GM12878 (cell line): ENCODE measurements at regions not wholly inside any gene's neighbourhood (a gene's known extent, or its start where the extent isn't known, plus 50 kb on each side); places are given as distances from the start of the nearest gene placed in this dataset.

Experiments
- ATAC-seq: fragments of 200-7000 bp; cut with Tn5 transposase; 3 replicates; pipeline ENCODE4 v1.9.1; 2020; ENCODE audit warnings: mild to moderate bottlenecking, moderate library complexity
- BruUV-seq: library from RNA; stranded (reverse); fragments of 400-500 nt; replicated peaks from 2 replicates; lab custom pipeline; 2021; lab: Mats Ljungman, UMichigan
- CTCF ChIA-PET: fragments of 300-600 bp; sonication (Branson Sonifier 250); formaldehyde crosslinking; extraction: SDS; loops from one replicate; lab custom pipeline; 2021; ENCODE audit warnings: inconsistent platforms; lab: Yijun Ruan, JAX
- POLR2A ChIA-PET: fragments of 350-600 bp; formaldehyde crosslinking; extraction: SDS; loops from one replicate; lab custom pipeline; 2021; ENCODE audit warnings: inconsistent platforms; lab: Charles Lee
- RAD21 ChIA-PET: fragments of 300-600 bp; sonication (Branson Sonifier 250); formaldehyde crosslinking; loops from one replicate; lab custom pipeline; 2023; ENCODE audit warnings: antibody characterized with exemption; ENCODE audit not compliant: unreplicated experiment; lab: Charles Lee
- SMC1A ChIA-PET: fragments of 300-600 bp; sonication (Branson Sonifier 250); formaldehyde crosslinking; loops from one replicate; lab custom pipeline; 2023; ENCODE audit not compliant: unreplicated experiment, uncharacterized antibody; lab: Charles Lee
- DNase-seq: peaks from one replicate; pipeline ENCODE4 v3.0.0-alpha.2; 2011; ENCODE audit warnings: low read depth, low spot score
- FAIRE-seq: peaks from 3 replicates; lab custom pipeline; 2011; peaks lifted over from hg19 to GRCh38; lab: Jason Lieb, UNC
- H2AFZ ChIP-seq: 2 replicates; pipeline ENCODE4 v1.6.0; 2011; ENCODE audit warnings: low read depth, low read length, control low read depth; ENCODE audit not compliant: control insufficient read depth
- H3K27ac ChIP-seq: 2 replicates; pipeline ENCODE4 v1.5.1; 2011; ENCODE audit warnings: control low read depth; ENCODE audit not compliant: control insufficient read depth, insufficient read depth
- H3K27me3 ChIP-seq, 2 experiments: replicated peaks in 1 of 2; 2 replicates each; pipeline versions ENCODE4 v1.6.0 to v1.6.1; 2011; ENCODE audit warnings: low read length in 1 of 2; ENCODE audit not compliant: control insufficient read depth in 2 of 2, insufficient read depth in 2 of 2
- H3K36me3 ChIP-seq, 2 experiments: 2 replicates each; pipeline ENCODE4 v1.5.1; 2011; ENCODE audit warnings: low read length in 1 of 2; ENCODE audit not compliant: control insufficient read depth in 2 of 2, insufficient read depth in 2 of 2
- H3K4me1 ChIP-seq: 2 replicates; pipeline ENCODE4 v1.6.1; 2011; ENCODE audit warnings: mild to moderate bottlenecking, low read length, moderate library complexity, mixed read lengths; ENCODE audit not compliant: control insufficient read depth, insufficient read depth
- H3K4me2 ChIP-seq: 2 replicates; pipeline ENCODE4 v1.6.0; 2011; ENCODE audit warnings: control low read depth; ENCODE audit not compliant: control insufficient read depth, insufficient read depth
- H3K4me3 ChIP-seq: fragments of 200-600 bp; sonication (generic); 2 replicates; pipeline ENCODE4 v1.5.1; 2016
- H3K79me2 ChIP-seq: 2 replicates; pipeline ENCODE4 v1.6.0; 2011; ENCODE audit warnings: low read length; ENCODE audit not compliant: control insufficient read depth, insufficient read depth
- H3K9ac ChIP-seq: 2 replicates; pipeline ENCODE4 v1.8.0; 2011; ENCODE audit warnings: low read length, control low read depth, mixed read lengths; ENCODE audit not compliant: control insufficient read depth, insufficient read depth
- H3K9me3 ChIP-seq: replicated peaks from 3 replicates; pipeline ENCODE4 v1.5.1; 2011; ENCODE audit warnings: mild to moderate bottlenecking, low read length; ENCODE audit not compliant: control insufficient read depth, insufficient read depth
- H4K20me1 ChIP-seq: 2 replicates; pipeline ENCODE4 v1.6.0; 2011; ENCODE audit not compliant: control insufficient read depth, insufficient read depth
- BCL3 ChIP-seq: IDR thresholded peaks from 2 replicates; pipeline ENCODE4 v1.6.1; 2011; ENCODE audit warnings: borderline replicate concordance, low read depth, mild to moderate bottlenecking, moderate library complexity, low read length; ENCODE audit not compliant: insufficient read depth, poor library complexity, severe bottlenecking
- CREM ChIP-seq: IDR thresholded peaks from 2 replicates; pipeline ENCODE4 v1.6.1; 2014; ENCODE audit warnings: antibody characterized with exemption, low read depth
- NFIC ChIP-seq: IDR thresholded peaks from 2 replicates; pipeline ENCODE4 v1.6.1; 2012; ENCODE audit warnings: low read depth, mild to moderate bottlenecking, inconsistent platforms, low read length, moderate library complexity
- NFYA ChIP-seq: IDR thresholded peaks from 2 replicates; pipeline ENCODE4 v1.6.1; 2011; ENCODE audit warnings: low read depth, mild to moderate bottlenecking, low read length, improper control_type of control experiment, borderline replicate concordance
- SUZ12 ChIP-seq: fragments of 200-600 bp; sonication (generic); IDR thresholded peaks from one replicate; pipeline ENCODE4 v1.6.1; 2018; ENCODE audit warnings: antibody characterized with exemption, mild to moderate bottlenecking; ENCODE audit not compliant: unreplicated experiment
- TARDBP ChIP-seq: IDR thresholded peaks from 2 replicates; pipeline ENCODE4 v1.6.1; 2016; ENCODE audit warnings: borderline replicate concordance
- TBL1XR1 ChIP-seq: IDR thresholded peaks from 2 replicates; pipeline ENCODE4 v1.6.1; 2012; ENCODE audit warnings: low read depth, low read length, improper control_type of control experiment
- ZNF217 ChIP-seq: fragments of 450-650 bp; IDR thresholded peaks from 2 replicates; pipeline ENCODE4 v1.6.1; 2017; ENCODE audit warnings: antibody characterized with exemption, mild to moderate bottlenecking
- ZNF592 ChIP-seq: fragments of 450-650 bp; IDR thresholded peaks from 2 replicates; pipeline ENCODE4 v1.6.1; 2017; ENCODE audit warnings: mild to moderate bottlenecking, moderate library complexity
- WGBS: methylation state at CpG from one replicate; pipeline ENCODE4 v1.1.6; 2016; ENCODE audit warnings: low lambda C conversion rate; ENCODE audit not compliant: insufficient replicate concordance, insufficient coverage; ENCODE audit errors: missing lambda C conversion rate; 5-methylcytosine and 5-hydroxymethylcytosine counted together
- in situ Hi-C: fragments of 300-500 bp; cut with MboI; formaldehyde crosslinking; loops from 9 replicates; pipeline ENCODE4 v1.14.3; 2018; ENCODE audit warnings: mixed read lengths
- intact Hi-C: fragments of 100-400 bp; cut with micrococcal nuclease; formaldehyde crosslinking; loops from one replicate; pipeline ENCODE4 v1.14.2; 2022; ENCODE audit not compliant: unreplicated experiment

GRCh38 chr16:52229471-52229870, 317.5 kb downstream of the TOX3 start:
- CTCF ChIA-PET = interaction anchor here (1.2 kb wide), 1 partner anchor 38 kb away, joined by 3 read pairs; no protein-coding TSS in a partner anchor
- Histone ChIP-seq H3K36me3 (no peaks in the 10 kb centered on the region), H3K4me3 (no peak overlapping the region), H3K27me3 (no peaks in the 10 kb centered on the region), H4K20me1 (no peaks in the 10 kb centered on the region), H3K4me2 (no peak overlapping the region), H3K9me3 (no peaks in the 10 kb centered on the region), H2AFZ (no peak overlapping the region), H3K4me1 (no peaks in the 10 kb centered on the region), H3K27ac (no peak overlapping the region), H3K79me2 (no peaks in the 10 kb centered on the region), H3K9ac (no peak overlapping the region)
- intact Hi-C loops (no loop called here), in situ Hi-C loops (no loop called here)
- SMC1A ChIA-PET = interaction anchor here (0.6 to 1.3 kb wide), 2 partner anchors 38 to 94 kb away, joined by 3 to 5 read pairs; no protein-coding TSS in a partner anchor
- BruUV-seq = no TSS peak
- DNase-seq (no peak), FAIRE-seq (no peak), ATAC-seq (no peak)
- RAD21 ChIA-PET = no interaction called here
- TF ChIP-seq ZNF592 = no peak
- no peak for TF ChIP-seq CREM
- no peak for TF ChIP-seq NFYA
- no peak for TF ChIP-seq TBL1XR1
- TF ChIP-seq NFIC = no peak
- TF ChIP-seq SUZ12 = no peak
- TF ChIP-seq TARDBP = no peak
- no peak for TF ChIP-seq ZNF217
- no peak for TF ChIP-seq BCL3
- 25% methylated on average over 3 of the region's 3 CpGs for WGBS
- POLR2A ChIA-PET = no interaction called here
